AG04449 (cell line): ENCODE measurements at regions not wholly inside any gene's neighbourhood (a gene's known extent, or its start where the extent isn't known, plus 50 kb on each side); places are given as distances from the start of the nearest gene placed in this dataset.

Experiments
- CTCF ChIA-PET: fragments of 350-600 bp; formaldehyde crosslinking; extraction: SDS; loops from one replicate; lab custom pipeline; 2021; ENCODE audit warnings: antibody characterized with exemption; lab: Yijun Ruan, JAX
- POLR2A ChIA-PET: fragments of 400-600, 350-600 bp; formaldehyde crosslinking; extraction: SDS; loops from one replicate; lab custom pipeline; 2020; ENCODE audit warnings: antibody characterized with exemption, inconsistent platforms; lab: Yijun Ruan, JAX
- DNase-seq: peaks from one replicate; pipeline ENCODE4 v3.0.0-alpha.2; 2010; ENCODE audit warnings: low read depth, low spot score
- H3K4me3 ChIP-seq: 2 replicates; pipeline ENCODE4 v1.5.1; 2011; ENCODE audit warnings: low read depth, mild to moderate bottlenecking, control low read depth, low read length
- CTCF ChIP-seq: IDR thresholded peaks from one replicate; pipeline ENCODE4 v1.5.1; 2011; ENCODE audit warnings: mild to moderate bottlenecking, moderate library complexity, low read length, control low read depth, inconsistent platforms; ENCODE audit not compliant: insufficient read depth; ENCODE audit errors: missing control alignments

- DNase-seq: no peak
- TF ChIP-seq CTCF: no peak
- CTCF ChIA-PET: no interaction called here
- no peak overlapping the region for H3K4me3 ChIP-seq
- POLR2A ChIA-PET: no interaction called here
These were observed 59.6 kb upstream of the SIX3 start for GRCh38 chr2:44881856-44882255.

GRCh38 chr2:44883356-44883755, 58.1 kb upstream of the SIX3 start:
- POLR2A ChIA-PET: no interaction called here
- TF ChIP-seq CTCF: no peak
- CTCF ChIA-PET: no interaction called here

GRCh38 chr2:44884231-44884630, 57.3 kb upstream of the SIX3 start:
- POLR2A ChIA-PET: no interaction called here

More at GRCh38 chr2:44883356-44883755, 58.1 kb upstream of the SIX3 start:
- H3K4me3 ChIP-seq: no peak overlapping the region
- DNase-seq: no peak

GRCh38 chr2:44884677-44885076, 56.8 kb upstream of the SIX3 start:
- no peak overlapping the region for H3K4me3 ChIP-seq
- DNase-seq: no peak
- ChIA-PET CTCF (no interaction called here), POLR2A (no interaction called here)
- TF ChIP-seq CTCF: no peak

More at GRCh38 chr2:44884231-44884630, 57.3 kb upstream of the SIX3 start:
- no peak for TF ChIP-seq CTCF
- CTCF ChIA-PET: no interaction called here
- no peak for DNase-seq
- no peak overlapping the region for H3K4me3 ChIP-seq

- TF ChIP-seq CTCF: no peak
- no peak overlapping the region for H3K4me3 ChIP-seq
- CTCF ChIA-PET: no interaction called here
- POLR2A ChIA-PET: no interaction called here
- no peak for DNase-seq
These were observed 55.1 kb upstream of the SIX3 start for GRCh38 chr2:44886414-44886813.

- no peak for TF ChIP-seq CTCF
- ChIA-PET CTCF (no interaction called here), POLR2A (interaction anchor here (0.6 kb wide), 1 partner anchor 47 kb away, joined by 5 read pairs; no protein-coding TSS in a partner anchor)
- DNase-seq: no peak
- H3K4me3 ChIP-seq: no peak overlapping the region
These were observed 52.4 kb upstream of the SIX3 start for GRCh38 chr2:44889096-44889495.
